HG02642 (cell line): ENCODE measurements at regions not wholly inside any gene's neighbourhood (a gene's known extent, or its start where the extent isn't known, plus 50 kb on each side); places are given as distances from the start of the nearest gene placed in this dataset.

Experiments
- ATAC-seq: cut with Tn5 transposase; IDR thresholded peaks from one replicate; pipeline ENCODE4 v1.9.1; 2021; ENCODE audit warnings: mild to moderate bottlenecking; ENCODE audit not compliant: unreplicated experiment, poor library complexity

DNA sequence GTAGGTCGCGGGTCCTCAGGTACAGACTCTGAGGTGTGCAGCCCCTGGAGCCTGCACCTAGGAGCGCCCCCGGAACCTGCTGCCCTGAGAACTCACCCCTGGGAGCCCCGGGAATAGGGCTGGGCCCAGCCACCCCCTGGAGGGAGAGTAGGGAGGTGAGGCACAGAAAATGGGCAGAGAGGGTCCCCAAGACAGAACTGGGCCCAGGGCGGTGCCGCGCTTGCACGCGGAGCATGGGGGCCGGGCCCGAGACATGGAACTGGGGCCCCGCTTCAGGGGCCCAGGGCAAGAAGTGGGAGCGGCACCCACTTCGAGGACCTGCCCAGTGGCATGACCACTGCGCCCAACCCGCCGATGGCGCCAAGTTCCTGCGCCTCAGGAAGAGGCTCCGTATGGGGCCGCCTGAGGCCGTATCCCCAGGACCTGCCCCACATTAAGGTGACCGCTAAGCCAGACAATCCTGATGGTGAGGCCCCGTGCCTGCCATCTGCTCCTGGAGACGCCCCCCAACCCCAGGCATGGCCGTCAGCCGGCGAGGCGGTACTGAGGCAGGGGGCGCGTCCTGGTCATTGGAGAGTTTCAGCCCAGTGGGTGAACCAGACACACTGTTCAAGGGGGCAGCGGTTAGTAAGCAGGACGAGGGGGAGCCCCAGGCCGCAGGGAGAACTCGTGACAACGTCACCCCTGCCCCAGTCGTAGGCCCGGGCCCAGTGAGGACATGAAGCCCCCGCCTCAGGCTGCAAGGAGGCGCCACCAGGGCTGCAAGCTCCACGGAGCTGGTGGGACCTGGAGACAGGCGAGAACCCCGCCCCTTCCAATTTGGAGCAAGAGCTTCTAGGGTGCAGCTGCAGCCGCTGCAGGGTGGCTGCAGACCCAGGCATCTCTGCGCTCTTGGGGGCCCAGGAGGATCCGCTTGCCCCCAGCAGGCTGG is 89.5 kb upstream of the PUM3 start:
- no peak for ATAC-seq

DNA sequence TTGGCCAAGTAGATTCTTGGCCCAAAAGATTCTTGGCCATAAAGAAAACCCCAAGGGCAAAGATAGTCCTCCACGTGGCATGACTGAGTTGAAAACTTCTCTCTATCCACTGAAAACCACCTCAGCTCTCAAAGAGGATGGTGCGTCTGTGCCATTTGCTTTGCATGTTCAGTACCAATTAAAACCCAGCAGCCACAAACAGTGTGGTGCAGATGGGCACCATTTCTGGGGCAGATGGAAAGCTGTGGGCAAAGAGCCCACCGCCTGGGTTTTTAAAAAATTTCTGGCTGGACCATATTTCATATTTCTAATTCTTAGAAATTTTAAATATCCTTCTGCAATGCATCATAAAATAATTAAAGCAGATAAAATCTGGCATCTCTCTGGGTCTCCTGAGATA is 84.5 kb upstream of the PUM3 start:
- ATAC-seq = no peak

DNA sequence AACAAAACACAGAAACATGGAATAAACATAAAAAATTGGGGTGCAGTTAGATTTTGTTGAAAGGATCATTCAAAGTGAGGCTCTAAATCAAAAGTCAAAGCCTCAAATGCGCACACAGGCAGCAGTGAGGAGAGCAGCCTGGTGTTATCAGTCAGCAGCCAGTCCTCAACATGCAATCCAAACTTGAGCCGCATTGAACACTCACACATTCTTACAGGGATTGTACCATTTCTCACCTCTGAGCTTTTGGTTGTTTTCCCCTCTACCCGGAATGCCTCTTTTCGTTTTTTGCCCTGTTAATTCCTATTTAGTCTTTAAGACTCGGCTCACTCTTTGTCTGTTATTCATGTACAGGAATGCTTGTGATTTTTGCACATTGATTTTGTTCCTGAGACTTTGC is 81.1 kb upstream of the PUM3 start:
- ATAC-seq = no peak

DNA sequence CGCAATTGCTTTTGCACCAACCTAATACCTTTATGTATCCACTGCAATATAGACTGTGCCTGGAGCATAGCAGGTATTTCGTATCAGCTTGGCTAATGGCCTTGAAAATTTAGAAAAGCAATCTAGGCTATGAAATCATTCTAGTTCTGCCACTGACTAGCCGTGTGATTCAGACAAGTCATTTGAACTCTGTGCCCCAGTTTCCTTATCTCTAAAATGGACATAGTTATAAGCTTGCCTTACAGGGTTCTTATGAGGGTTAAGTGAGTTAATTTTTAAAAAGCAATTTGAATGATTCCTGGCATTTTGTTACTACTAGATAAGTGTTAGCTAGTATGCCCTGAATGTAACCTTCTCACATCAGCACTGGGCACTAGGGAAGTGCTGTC is 80.5 kb upstream of the PUM3 start:
- no peak for ATAC-seq

DNA sequence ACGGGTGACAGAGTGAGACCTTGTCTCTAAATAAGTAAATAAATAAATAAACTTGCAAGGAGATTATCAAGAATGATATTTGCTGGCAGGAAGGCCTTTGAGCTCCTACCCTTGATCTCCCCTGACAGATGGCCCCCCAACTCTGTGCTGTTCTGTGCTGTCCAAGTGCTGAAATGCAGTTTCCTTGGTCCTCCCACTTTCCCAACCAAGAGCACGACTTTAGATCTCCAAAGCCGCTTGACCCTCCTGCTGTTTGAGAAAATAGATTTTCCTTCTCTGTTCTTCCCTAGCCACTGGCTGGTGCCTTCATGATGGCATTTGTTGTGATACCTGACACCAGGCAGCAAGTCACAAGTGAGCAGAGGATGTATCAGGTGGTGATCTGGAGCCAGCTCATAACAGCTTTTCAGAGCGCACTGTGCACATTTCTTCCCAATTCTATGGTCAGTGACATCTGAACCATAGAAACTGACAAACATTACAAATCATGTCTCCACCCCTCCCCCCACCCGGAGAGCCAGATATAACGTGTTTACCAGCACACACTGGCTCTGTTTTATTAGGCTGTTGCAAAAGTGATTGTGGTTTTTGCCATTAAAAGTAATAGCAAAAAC is 80.0 kb upstream of the PUM3 start:
- ATAC-seq = no peak

DNA sequence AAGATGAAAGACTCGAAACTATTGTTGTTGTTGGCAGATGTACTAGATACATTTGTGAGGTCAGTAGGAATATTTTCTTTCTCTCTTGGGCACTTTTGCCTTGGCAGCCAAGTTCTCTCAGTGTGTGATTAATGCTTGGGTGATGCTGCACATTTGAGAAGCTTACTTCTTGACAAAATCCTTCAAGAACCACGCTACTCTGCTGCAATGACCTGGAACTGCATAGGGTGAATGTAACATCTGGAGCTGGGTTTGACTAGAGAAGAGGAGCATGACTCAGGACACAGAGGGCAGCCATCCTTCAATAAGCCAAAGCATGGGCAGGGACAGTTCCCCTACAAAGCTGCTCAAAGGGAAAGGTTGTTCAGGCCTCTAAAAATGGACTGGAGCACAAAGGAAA is 75.5 kb upstream of the PUM3 start:
- no peak for ATAC-seq

DNA sequence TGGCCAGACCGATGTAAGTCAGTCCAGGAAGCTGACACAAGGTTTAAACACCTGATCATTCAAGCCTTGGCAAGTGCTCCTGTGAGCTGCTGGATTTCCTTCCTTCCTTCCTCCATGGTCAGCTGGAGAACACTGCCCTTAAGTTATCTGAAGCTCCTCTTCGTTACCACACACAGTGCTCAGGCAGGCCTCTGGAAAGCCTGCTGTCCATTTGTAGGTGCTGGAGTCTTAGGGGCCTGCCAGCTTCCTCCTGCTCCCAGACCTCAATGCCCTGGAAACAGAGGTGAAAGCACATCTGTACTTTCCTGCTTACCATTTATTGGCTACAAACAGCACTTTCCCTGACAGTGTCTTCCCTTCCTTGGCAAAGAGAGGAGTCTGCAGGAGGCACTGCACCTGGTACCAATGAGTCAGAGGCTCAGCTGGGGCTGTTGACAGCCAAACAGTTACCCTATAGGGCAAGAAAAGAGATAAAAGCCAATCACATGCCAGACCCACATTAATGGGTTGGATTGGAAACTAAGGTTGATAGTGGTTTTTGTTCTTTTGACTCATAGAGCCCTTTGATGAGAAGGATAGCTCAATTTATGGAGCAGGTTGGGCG is 72.6 kb upstream of the PUM3 start:
- ATAC-seq = no peak

DNA sequence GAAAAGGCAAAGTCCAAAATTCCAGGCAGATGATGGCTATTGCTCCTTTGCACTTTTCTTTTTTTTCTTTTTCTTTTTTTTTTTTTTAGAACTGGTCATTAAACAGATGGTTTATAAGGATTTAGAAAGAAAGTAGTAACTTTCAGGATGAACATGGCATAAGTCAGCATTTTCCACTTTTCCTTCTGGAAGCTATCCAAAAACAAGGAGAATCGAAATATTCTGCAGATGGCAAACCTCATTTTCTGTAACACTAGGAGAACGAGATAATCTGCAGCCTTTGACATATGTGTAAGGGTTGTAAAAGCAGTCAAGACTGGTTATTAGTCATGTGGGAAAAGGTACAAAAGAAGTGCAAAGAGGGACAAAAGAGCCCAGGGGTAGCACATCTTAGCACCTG is 69.1 kb upstream of the PUM3 start:
- ATAC-seq = no peak

DNA sequence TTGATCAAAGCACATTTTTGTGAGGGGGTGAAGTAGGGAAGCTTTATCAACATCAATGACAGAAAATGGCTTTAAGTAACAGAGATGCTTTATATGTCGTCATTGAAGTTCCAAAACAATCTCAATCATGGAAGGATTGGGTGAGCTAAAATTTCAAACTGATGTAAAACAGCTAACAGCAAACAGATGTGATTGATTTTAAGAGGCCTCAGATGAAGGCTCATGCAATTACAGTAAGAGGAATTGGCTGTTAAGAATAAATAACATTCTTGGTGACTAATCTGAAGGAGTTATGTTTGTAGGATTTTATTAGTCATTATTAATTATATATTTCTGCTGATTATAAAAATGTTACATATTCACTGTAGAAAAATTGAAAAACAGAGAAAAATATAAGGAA is 63.5 kb upstream of the PUM3 start:
- ATAC-seq = no peak

DNA sequence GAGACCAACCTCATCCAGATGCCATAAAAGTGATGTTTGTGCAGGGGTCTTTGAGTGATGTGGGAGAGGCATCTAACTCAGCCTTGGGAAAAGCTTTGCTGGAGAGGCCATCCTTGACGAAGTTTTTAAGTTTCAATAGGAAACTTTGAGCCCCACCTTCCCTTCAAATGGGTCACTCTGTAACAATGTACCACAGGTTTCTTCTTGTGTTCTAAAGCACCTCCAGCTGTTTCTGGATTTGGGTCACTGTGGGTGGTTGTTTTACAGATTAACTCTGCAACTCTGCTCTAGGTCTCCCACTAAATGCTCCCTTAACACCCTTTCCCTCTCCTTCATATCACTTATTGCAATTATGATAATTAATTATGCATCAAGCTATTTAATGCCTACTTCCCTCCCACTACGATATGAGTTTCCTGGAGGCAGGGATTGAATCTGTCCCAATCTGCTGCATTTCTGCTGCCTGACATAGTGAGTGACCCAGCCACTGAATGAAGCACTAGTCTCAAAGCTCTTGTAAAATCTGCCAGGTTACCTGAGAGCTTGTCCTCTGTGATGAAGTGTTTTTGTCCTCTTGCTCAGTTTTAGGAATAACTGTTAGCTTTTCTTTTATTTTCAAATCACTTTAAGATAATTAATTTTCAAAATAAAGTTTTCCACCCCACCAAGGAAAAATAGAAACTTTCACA is 60.5 kb upstream of the PUM3 start:
- ATAC-seq = no peak
